HG02610 (cell line): ENCODE measurements at regions not wholly inside any gene's neighbourhood (a gene's known extent, or its start where the extent isn't known, plus 50 kb on each side); places are given as distances from the start of the nearest gene placed in this dataset.

Experiments
- ATAC-seq: cut with Tn5 transposase; IDR thresholded peaks from one replicate; pipeline ENCODE4 v1.9.1; 2021; ENCODE audit warnings: mild to moderate bottlenecking, moderate library complexity; ENCODE audit not compliant: unreplicated experiment

DNA sequence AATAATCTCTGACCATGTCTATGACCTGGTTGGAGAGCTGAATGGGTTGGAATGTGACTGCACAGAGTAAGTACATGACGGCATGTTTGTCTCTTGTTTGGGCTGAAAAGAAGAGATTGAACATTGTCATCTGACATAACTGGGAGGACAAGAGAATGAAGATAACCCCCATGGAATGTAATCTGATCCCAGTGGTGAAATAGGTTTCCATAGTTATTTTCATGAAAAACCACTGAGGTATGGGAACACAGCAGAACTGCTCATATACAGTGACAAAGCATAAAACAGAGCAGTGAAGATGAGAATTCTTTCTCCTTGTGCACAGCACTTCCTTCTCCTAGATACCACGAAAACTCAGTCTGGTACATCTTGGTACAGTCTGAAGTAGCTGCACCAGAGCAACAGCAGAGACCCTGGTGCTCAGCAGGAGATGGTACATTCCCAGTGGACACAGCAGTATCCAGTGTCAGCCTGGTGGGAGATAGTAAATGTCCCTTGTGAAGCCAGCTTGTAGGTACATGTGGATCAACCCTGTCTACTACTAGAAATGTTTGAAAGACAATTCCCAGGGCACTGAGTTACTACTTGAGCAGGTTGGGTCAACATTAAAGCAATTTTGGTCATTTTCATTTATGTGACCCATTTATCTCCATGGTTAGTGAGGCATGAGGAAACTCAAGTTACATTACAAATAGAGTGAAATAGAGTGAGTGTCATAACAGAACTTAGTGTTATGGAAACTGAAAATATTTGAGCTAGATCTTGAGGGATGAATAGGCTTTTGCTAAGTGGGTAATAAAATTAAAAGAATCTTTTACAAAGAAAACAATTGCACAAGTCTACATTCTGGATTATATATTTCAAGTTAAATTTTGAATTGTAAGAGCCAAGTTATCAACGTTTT is 178.3 kb downstream of the SUCNR1 start:
- ATAC-seq: peak; percentile 84

DNA sequence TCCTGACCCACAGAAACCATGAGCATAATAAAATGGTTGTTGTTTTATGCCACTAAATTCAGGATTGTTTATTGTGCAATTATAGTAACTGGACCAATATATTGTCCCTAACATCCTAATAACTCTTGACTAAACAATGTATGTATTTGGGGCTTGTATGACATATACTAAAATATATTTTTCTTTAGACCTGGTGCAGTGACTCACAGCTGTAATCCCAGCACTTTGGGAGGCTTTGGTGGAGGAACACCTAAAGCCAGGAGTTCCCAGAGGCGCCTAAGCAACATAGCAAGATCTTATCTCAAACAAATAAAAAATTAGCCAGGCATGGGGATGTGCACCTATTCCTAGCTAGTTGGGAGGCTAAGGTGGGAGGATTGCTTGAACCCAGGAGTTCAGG is 180.4 kb downstream of the SUCNR1 start:
- no peak for ATAC-seq

DNA sequence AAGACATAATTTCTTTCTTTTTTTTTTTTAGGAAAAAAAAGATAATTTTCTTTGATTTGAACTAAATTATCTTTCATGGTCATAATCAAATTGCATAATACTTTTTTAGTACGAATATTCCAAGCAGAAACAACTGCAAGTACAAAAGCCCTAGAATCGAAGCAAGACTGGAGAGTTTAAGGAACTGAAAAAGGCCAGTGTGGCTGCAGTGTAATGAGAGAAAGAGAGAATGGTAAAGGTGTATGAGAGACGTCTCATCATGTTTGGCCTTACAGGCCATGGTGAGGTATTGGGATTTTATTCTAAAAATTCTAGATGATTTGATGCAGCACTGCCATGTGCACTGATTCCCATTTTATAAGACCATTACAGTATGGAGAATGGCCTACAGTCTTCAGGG is 180.9 kb downstream of the SUCNR1 start:
- ATAC-seq: no peak

DNA sequence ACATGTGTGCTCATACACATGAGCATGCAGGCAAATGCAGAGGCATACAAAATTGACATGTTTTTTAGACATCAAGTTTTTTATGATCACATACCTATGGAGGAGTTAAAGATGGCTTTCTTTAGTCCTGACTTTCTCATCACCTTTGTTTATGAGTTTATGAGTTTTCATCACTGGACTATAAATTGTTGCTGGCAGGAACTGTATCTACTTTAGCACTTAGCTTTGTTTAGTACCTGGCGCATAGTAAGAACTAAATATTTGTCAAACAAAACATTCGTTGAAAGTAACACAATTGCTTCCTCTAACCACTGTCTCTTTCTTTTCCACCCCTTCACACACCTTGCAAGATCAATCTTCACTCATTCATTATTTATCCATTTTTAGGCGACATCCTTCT is 182.6 kb downstream of the SUCNR1 start:
- ATAC-seq: no peak

DNA sequence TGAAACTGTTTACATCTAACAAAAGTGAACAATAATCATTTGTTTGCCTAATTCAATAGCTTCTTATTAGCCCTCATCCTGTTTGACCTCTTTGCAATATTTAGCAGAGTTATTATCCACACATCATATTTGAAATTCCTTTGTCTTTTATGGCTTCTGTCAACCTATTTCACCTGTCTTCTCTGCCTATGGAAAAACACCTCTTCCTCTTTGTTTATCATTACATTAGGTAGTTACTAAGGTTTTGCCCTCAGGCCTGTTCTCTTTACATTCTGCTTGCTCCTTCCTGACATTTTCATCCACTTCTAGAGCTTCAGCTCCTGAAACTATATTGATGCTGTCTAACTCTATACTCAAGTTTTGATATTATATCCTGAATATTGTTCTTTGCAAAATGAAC is 183.0 kb downstream of the SUCNR1 start:
- ATAC-seq: no peak

DNA sequence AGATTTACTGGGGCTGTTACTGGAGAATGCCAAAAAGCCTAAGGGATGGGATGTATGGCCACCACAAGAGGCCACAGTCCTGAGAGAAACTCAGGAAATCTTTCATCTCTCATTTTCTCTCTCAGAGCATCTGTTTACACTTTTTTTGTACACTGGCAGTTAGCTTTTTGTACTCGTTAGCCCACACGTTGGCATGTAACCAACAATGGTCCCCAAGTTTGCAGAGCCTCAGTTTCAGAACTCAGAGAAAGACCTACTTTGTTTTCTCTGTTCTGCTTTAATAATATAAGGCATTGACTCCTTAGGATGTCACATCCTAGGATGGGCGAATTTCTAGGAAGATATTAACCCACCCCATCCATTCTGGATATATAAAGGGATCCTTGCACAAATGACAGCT is 183.5 kb downstream of the SUCNR1 start:
- no peak for ATAC-seq

DNA sequence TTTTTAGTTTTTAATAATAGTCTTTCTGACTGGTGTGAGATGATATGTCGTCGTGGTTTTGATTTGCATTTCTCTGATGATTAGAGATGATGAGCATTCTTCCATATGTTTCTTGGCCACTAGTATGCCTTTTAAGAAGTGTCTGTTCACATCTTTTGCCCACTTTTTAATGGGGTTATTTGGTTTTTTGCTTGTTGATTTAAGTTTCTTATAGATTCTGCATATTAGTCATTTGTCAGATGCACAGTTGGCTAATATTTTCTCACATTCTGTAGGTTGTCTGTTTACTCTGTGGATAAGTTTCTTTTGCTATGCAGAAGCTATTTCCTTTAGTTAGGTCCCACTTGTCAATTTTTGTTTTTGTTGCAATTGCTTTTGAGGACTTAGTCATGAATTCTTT is 185.4 kb downstream of the SUCNR1 start:
- no peak for ATAC-seq

DNA sequence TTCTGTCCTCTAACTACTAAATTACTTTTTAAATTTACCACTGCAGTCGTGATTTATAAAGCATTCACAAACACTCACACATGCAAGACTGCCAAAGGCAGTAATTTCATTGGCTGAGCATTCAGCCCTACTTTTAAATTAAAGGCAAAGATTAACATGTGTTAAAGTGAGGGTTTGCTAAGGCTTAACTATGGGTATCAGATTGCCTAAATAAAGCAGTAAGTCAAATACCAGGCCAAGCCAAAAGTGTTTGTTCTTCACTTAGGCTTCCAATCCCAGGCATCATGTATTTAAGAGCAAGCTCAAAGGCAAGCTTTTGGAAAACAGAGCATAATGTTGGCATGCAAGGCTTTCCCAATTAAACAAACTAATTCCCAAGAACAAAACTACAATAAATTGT is 187.3 kb downstream of the SUCNR1 start:
- ATAC-seq: no peak

DNA sequence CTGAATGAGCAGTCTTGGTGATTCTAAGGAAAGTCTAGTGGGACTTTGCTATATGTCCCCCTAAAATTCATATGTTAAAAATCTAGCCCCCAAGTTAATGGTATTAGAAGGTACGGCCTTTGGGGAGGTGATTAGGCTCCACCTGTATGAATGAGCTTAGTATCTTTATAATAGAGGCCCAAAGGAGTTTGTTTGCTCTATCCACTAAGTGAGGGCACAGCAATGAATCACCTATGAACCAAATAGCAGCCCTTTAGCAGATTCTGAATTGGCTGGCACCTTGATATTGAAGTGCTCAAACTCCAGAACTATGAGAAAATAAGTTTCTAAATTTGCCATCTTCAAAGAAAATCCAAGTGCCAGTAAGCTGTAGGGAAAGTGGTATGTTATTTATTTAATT is 187.9 kb downstream of the SUCNR1 start:
- no peak for ATAC-seq

DNA sequence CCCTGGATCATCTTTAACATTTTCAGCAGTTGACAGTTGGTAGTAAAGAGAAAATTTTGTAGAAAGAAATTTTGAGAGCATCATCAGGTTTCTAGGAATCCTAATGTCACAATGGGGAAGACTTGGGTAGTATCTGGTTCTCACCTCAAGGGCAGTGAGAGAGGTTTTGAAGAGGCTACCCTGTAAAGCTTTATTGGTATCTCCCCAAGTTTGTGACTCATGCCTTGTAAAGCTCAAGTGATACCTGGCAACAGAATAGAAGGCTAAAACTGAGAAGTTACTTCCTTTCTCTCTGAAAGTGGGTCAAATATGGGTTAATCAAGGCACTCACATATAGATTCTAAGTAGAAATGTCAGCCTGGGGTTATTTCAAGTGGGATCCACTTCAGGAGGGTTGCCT is 196.4 kb downstream of the SUCNR1 start:
- ATAC-seq: no peak

DNA sequence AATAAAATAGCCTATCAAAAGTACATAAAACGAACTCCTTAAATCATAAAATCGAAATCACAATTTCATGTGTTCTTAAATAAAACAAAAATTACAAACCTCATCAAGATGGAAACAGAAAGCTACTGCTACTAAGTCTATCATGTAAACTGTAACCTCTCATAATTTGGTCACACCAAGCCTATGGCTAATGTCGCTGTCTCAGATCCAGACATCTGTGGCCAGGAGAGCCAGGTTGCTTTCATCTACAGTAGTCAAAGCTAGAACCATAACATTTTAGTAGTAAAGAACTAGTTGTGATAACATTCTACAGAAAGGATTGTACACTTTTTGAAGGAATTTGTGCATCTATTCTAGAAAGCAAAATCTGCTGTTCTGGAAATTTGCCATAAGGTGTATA is 197.4 kb upstream of the MBNL1 start:
- no peak for ATAC-seq

DNA sequence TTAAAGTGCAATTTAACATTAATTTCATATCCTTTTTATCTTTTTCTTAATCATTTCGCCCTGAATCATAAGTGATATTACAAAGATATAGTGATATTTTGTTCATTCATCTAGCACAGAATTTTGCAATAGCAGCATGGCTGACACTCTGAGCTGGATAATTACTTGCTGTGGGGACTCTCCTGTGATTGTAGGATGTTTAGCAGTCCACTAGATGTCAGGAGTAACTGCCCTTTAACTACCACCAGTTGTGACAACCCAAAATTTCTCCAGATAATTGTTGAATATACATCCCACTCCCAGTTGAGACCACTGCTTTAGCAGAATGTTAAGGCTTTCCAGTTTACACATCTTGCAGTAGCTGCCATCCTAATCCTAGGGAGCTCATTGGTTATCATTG is 196.8 kb upstream of the MBNL1 start:
- peak; percentile 72 for ATAC-seq

DNA sequence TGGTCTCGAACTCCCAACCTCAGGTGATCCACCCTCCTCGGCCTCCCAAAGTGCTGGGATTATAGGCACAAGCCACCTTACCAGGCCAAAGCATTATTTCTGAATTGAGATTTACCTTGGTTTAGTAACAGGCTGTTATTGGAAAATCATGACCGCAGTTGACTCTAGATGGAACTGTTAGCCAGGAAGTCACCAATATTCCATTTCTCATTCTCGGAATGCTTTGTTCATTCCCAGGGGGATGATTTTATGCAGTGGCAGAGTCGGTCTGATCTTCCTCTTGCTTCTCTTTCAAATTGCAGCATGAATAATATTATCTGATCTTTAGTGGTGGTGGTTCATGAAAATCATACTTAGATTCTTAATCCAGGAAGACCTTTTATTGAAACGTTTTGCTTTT is 195.5 kb upstream of the MBNL1 start:
- no peak for ATAC-seq

DNA sequence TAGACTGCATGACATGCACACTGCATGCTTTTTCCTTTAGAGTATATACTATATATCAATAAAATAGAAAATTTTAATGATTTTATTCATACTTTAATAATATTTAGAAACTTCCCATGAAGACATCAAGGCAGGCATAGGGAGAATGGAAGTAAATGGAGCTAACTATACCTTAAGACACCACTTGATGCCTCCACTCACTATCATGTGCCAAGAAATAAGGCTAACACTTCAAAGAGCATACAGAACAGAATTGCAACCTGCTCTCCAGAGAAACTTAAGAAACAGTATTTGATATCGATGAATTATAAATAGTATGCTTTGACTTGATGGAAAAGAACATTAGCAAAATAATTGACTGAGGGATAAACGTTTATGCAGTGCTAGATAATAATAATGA is 192.6 kb upstream of the MBNL1 start:
- no peak for ATAC-seq

DNA sequence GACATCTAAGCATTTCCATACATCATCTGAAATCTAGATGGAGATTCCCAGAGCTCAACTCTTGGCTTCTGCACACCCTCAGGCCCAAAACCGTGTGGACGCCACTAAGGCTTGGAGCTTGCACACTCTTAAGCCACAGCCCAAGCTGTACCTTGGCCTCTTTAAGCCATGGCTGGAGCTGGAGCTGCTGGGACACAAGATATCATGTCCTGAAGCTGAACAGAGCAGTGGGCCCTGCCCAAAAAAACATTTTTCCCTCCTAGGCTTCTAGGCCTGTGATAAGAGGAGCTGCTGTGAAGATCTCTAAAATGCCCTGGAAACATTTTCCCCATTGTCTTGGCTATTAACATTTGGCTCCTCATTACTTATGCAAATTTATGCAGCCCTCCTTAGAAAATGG is 188.7 kb upstream of the MBNL1 start:
- no peak for ATAC-seq

DNA sequence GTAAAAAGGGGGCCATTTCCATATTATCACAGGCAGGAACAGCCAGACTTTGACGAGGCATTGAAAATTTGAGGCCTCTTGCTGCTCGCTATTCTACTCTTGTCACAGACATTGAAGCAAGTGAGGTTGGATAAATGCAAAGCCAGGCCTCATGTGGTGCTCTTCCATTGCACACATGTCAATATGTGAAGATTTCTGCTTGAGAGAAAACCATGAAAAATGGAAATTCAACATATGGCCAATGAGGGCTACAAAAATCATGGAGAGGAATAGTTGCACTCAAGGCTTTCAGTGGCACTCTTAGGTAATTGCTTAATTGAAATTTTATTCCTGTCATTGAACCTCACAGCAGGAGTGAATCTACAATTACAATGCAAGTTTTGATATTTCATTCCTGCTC is 185.6 kb upstream of the MBNL1 start:
- no peak for ATAC-seq

DNA sequence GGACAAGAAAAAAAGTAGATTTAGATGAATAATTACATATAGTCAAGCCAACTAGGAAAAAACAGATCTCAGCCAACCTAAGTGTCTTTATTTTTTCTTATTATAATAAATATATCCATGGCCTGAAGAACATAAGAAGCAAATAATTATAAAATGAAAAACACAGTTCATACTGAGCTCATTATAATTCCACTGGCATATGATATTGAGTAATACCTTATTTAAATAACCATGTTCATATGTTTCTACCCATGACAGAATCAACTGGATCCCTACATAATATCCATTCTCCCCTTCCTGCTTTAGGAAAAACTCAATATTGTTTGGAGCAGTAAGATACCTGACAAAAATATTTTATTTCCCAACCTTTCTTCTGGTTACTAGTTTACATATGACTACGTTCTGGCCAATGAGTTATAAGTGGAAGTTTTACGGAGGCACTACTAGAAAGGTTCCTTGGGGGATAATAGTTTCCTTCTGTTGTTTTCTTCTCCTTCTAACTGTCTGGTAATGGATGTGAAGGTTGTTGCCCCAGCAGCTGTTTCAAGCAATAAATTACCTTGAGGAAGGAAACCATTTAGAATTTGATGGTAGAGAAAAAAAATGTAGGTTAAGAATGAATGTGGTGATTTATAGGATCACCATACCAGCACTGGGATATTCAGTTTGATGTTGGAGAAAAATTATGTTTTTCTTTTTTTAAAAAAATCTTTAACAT is 184.1 kb upstream of the MBNL1 start:
- ATAC-seq: no peak

DNA sequence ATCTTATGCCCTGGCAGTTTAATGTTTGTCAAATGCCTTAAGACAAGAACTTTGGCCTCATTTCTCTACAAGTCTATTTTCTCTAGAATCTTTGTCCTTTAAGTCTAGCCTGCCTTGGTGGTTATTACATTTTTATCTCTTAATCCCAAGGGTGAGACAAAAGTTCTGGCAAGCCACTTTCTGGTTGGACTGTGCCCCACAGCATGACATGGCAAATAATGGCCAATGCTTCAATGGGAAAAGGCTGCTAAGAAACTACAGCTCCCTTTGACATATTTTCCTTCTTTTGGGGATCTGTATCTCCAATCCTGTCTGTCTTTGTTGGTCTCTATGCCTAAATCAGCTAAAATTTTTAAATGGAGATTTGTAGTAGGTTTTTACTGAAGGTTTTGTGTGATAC is 181.6 kb upstream of the MBNL1 start:
- no peak for ATAC-seq

DNA sequence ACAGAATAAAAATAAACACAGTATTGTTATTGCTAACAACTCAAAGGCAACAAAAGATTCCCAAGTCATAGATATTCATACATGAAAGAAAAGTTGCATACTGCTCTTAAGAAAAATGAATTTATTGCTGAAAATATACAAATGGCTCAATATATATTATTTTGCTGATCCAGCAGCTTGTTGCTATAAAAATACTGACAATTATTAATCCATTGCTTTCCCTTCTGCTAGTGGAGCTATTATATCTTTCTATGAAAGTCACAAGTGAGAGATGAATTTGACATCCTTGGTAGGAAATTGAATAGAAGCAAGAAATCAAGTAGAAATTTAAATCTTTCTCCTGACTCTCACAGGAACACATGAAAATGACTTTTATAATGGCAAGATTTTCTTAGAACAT is 179.2 kb upstream of the MBNL1 start:
- no peak for ATAC-seq

DNA sequence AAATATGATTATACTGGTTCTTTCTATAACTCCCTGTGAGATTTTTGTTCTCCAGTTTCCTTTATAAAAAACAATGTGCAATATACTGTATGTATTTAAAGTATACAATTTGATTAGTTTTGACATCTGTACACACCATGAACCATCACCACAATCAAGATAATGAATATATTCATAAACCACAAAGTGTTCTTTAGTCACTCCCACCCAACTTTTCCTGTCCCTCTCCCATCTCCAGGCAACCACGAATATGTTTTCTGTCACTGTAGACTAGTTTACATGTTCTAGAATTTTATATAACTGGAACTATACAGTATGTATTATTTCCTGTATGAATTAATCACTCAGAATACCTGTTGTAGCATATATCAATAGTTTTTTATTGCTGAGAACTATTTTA is 177.0 kb upstream of the MBNL1 start:
- no peak for ATAC-seq

DNA sequence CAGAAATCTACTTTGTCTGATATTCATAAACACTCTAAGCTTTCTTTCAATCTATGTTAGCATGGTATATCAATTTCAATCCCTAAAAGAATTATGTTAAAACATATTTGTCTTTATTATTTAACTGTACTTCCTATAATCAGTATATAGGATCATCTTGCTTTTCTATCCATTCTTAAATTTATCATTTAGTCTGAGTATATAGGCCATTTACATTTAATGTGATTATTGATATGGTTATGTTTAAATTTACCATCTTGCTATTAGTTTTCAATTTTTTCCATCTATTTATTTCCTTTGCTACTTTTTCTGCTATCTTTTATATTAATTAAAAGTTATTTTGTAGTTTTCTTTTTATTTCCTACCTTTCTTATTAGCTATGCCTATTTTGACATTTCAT is 174.8 kb upstream of the MBNL1 start:
- ATAC-seq: no peak

DNA sequence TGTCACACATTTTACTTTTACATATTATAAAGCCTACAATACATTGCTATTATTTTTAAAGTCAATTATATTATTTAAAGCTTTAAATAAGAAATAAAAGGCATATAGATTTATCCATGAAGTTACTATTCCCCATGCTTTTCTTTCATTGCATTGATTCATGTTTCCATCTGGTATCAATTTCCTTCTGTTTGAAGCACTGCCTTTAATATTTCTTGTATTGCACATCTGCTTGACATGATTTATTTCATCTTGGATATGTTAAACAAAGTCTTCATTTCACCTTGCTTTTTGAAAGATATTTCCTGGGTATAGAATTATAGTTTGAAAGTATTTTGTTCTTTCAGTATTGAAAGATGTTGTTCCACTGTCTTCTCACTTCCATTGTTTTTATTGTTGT is 174.3 kb upstream of the MBNL1 start:
- no peak for ATAC-seq
